ENCODE measurements at regions not wholly inside any gene's neighbourhood (a gene's known extent, or its start where the extent isn't known, plus 50 kb on each side); places are given as distances from the start of the nearest gene placed in this dataset.

DNA sequence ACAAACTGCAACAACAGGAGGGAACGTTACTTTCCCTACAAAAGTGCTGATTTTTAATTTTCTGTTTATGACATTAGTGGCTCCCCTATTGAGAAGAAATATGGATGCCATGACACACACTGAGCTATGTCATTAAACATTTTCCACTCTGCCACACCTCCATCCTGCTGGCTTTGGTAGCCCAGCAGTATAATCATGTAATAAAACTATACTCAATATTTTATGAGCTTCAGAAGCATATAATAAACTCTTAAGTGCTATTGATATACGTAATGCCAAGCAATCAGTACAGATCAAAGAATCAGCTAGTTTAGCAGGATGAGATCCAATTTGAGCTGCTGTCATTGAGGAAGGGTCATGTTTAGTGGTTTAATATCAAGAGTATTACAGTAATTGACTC is 141.3 kb upstream of the LRRC7 start:
- H3K9me3 Mint-ChIP-seq = no peaks in the 10 kb centered on the region
- no peaks in the 10 kb centered on the region for H3K36me3 Mint-ChIP-seq
- H3K27me3 Mint-ChIP-seq = no peaks in the 10 kb centered on the region
- ATAC-seq = no peak
- no peaks in the 10 kb centered on the region for H3K4me1 Mint-ChIP-seq
- H3K27ac Mint-ChIP-seq = no peak overlapping the region
- no peak overlapping the region for H3K4me3 Mint-ChIP-seq

DNA sequence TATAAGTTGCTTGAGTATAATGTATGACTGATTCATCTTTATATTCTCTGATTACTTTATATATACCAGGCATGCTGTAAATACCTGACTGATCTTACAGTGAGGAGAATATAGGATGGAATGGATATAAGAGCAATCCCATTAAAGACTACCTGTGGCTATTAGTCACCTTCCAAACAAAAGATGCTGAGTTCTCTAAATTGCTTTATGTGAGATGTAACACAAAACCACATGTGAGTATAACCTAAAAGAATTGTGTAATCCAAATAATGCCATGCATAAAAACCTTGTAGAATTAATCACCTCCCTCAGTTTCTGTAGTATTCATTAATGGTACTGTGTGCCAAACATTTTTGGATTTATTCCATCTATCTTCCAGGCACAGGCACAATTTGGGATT is 134.6 kb upstream of the LRRC7 start:
- Mint-ChIP-seq H3K27me3 (no peaks in the 10 kb centered on the region), H3K36me3 (no peaks in the 10 kb centered on the region), H3K4me3 (no peak overlapping the region), H3K4me1 (no peaks in the 10 kb centered on the region), H3K9me3 (peaks cover 3% of the 10 kb centered on the region), H3K27ac (no peak overlapping the region)
- ATAC-seq = no peak

DNA sequence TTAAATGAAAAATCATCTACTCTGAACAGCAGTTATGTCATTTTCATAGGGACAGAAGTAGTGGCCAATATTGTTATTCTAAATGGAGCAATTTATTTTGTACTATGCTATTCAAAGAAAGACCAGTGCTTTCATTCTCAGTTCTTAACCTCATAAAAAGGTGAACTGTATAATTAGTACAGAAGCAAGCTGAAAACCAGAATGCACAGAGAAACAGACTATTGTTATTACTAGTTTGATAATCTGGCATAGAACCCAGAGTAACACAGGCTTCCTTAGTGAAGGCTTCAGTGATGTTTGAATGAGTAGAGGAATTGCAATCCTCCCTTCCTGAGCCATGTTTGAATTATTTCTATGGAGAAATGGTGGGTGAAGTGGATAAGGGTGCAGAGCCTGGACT is 131.6 kb upstream of the LRRC7 start:
- Mint-ChIP-seq H3K27ac (no peak overlapping the region), H3K36me3 (no peaks in the 10 kb centered on the region), H3K4me3 (no peak overlapping the region), H3K9me3 (peaks cover 3% of the 10 kb centered on the region), H3K4me1 (no peaks in the 10 kb centered on the region), H3K27me3 (no peaks in the 10 kb centered on the region)
- ATAC-seq = no peak

DNA sequence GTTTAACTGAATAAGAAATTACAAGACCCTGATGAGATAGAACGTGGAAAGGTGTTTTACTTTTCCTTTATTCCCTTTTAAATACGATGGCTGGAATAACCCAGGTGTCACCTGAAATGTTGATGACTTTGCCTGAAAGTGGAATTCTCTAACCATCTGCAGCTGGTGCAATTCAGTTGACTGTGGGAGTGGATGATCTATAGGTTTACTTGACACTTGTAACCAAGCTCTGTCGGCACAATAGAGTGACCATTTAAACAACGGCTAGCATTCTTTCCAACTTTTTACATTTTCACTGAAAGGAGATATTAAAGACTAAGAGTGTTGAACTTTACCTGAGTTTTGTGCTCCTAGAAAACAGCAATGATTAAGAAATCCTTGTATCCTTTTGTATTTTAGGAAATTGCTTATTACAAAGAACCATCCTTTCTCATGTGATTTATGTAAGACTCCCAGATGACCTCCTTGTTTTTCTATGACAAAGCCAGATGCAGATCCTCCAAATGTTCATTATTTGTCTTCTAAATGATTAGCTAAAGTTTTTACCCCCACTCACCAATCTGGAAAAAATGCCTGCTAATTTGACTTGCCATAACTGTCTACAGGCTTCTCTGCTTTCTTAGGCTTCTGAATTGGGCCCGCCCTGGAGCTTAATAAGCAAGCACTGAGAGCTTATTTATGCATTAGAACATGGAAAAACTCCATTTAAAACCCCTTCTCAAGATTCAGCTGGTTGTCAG is 129.5 kb upstream of the LRRC7 start:
- H3K9me3 Mint-ChIP-seq = peaks cover 3% of the 10 kb centered on the region
- ATAC-seq = no peak
- no peaks in the 10 kb centered on the region for H3K27me3 Mint-ChIP-seq
- no peaks in the 10 kb centered on the region for H3K4me1 Mint-ChIP-seq
- H3K36me3 Mint-ChIP-seq = no peaks in the 10 kb centered on the region
- H3K4me3 Mint-ChIP-seq = no peak overlapping the region
- H3K27ac Mint-ChIP-seq = no peak overlapping the region

DNA sequence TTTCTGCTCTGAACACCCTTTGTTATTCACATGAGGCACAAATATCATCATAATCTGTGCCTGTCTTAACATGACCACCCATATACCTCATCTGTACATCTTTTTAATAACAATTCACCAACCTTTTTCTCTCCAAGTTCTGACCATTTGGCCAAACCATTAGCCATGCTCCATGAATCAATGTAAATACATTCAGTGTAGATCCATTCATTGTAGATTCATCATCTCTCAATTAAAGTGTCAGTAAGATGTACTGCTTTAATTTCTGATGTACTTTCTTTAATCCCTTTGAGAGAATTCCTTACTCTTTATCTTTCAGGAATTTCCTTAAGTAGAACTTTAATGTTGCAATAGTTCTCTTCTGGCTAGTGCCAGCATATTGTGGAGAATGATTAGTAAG is 126.2 kb upstream of the LRRC7 start:
- no peaks in the 10 kb centered on the region for H3K27me3 Mint-ChIP-seq

DNA sequence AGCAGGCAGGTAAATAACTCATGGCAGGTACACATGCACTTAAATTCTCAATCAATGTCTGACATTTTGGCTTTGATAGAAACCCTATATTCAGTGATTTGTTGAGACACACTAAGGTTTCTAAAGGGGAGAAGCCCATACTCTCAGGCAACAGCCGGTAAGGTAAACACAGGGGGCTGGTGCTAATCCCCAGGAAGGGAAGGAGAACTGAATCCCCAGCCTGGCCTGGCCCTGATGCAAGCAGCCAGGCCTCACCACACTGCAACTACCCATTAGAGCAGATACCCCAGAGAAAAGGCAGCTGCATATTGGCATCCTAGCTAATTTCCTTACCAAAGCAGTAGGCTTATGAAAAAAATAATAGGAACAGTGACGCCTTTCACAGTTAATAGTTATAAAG is 116.5 kb upstream of the LRRC7 start:
- peaks cover 15% of the 10 kb centered on the region for H3K9me3 Mint-ChIP-seq
- no peak for ATAC-seq
- H3K36me3 Mint-ChIP-seq = no peaks in the 10 kb centered on the region
- no peaks in the 10 kb centered on the region for H3K27me3 Mint-ChIP-seq
- H3K27ac Mint-ChIP-seq = no peak overlapping the region
- H3K4me3 Mint-ChIP-seq = no peak overlapping the region
- no peaks in the 10 kb centered on the region for H3K4me1 Mint-ChIP-seq

More for the DNA sequence above, 126.2 kb upstream of the LRRC7 start:
- ATAC-seq = no peak
- H3K4me1 Mint-ChIP-seq = no peaks in the 10 kb centered on the region
- no peak overlapping the region for H3K27ac Mint-ChIP-seq
- H3K9me3 Mint-ChIP-seq = peaks cover 3% of the 10 kb centered on the region
- no peak overlapping the region for H3K4me3 Mint-ChIP-seq
- H3K36me3 Mint-ChIP-seq = no peaks in the 10 kb centered on the region

DNA sequence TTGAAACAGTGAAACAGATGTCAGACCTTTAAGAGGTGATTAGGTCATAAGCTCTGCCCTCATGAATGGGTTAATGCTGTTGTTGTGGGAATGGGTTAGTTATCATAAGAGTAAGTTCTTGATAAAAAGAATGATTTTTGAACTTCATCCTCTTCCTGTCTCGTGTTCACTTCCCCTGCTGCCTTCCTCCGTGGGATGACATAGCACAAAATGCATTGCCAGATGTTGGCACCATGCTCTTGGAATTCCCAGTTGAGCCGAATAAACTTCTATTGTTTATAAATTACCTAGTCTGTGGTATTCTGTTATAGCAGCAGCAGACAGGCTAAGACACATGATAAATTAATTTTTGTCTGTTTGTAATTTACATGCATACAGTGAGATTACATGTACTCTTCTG is 112.0 kb upstream of the LRRC7 start:
- ATAC-seq = no peak
- Mint-ChIP-seq H3K4me1 (no peaks in the 10 kb centered on the region), H3K27me3 (no peaks in the 10 kb centered on the region), H3K27ac (no peak overlapping the region), H3K9me3 (peaks cover 11% of the 10 kb centered on the region), H3K4me3 (no peak overlapping the region), H3K36me3 (no peaks in the 10 kb centered on the region)

DNA sequence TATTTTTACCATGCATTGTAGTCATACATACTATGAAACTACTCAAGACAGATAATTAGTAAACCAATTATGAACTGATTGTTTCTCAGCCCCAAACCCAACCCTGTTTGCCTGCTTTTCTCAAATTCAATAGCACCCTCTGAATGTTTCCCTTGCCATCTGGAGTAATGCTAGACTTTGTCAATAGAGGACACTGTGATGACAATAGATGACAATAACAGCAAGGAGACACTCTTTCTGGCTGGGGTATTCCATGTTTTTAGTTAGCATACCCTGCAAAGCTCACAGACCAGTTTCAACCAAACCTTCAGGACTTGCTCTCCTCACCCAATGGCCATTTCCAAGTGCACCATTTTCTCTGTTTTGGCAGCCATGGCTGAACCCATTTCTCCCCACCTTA is 108.5 kb upstream of the LRRC7 start:
- no peaks in the 10 kb centered on the region for H3K27me3 Mint-ChIP-seq
- no peaks in the 10 kb centered on the region for H3K4me1 Mint-ChIP-seq
- peaks cover 7% of the 10 kb centered on the region for H3K9me3 Mint-ChIP-seq
- no peak for ATAC-seq
- no peak overlapping the region for H3K4me3 Mint-ChIP-seq
- no peak overlapping the region for H3K27ac Mint-ChIP-seq
- no peaks in the 10 kb centered on the region for H3K36me3 Mint-ChIP-seq

DNA sequence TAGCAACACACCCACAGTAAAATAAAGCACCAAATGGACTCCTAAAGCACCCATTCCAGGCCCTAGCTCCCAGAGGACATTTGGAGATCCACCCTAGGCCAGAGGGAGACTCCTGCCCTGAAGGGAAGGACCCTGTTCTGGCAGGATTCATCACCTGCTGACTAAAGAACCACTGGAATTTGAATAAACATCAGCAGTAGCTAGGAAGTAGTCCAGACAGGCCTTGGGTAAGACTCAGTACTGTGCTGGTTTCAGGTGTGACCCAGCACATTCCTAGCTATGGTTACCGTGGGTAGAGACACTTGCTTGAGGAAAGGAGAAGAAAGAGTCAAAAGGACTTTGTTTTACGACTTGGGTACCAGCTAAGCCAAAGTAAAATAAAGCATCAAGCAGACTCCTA is 92.7 kb upstream of the LRRC7 start:
- no peaks in the 10 kb centered on the region for H3K4me1 Mint-ChIP-seq
- H3K27ac Mint-ChIP-seq = no peak overlapping the region

DNA sequence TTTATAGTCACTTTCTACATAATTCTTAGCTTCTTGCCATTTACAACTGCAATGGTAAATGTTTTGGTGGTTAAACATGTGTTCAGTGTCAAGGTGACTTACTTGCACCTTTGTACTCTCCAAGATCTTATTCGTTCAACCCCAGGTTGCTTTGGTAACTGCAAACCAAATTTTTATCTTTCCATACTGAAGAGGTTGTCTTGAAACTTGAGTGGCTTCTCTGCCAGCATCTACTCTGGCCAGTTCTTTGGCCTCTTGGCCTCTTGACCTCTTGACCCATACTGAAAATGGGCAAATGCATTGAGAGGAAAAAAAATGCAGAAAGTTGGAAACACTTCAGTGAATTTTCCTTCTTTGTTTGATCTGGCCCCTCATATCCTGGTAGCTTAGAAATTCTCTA is 88.0 kb upstream of the LRRC7 start:
- no peak for ATAC-seq
- no peak overlapping the region for H3K27ac Mint-ChIP-seq
- H3K36me3 Mint-ChIP-seq = no peaks in the 10 kb centered on the region
- peaks cover 6% of the 10 kb centered on the region for H3K9me3 Mint-ChIP-seq
- no peaks in the 10 kb centered on the region for H3K27me3 Mint-ChIP-seq
- no peaks in the 10 kb centered on the region for H3K4me1 Mint-ChIP-seq
- no peak overlapping the region for H3K4me3 Mint-ChIP-seq

More for the DNA sequence above, 92.7 kb upstream of the LRRC7 start:
- Mint-ChIP-seq H3K27me3 (no peaks in the 10 kb centered on the region), H3K4me3 (no peak overlapping the region), H3K9me3 (peaks cover 9% of the 10 kb centered on the region), H3K36me3 (no peaks in the 10 kb centered on the region)
- no peak for ATAC-seq

DNA sequence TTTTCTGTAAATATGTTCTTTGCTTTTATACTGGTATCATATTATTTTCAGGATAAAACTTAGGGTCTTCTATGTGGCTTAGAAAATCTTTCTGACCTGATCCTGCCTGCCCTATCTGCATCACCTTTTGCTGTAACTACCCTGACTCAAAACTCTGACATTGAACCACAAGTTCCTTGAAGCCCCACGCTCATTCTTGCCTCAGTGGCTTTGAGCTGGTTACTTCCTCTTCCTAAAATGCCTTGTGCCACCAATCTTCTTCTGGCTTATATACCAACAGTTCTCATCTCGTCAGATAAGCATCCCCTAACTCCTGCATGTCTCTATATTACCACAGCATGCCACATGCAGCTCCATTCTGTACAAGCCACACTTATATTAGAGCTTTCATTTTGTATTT is 84.5 kb upstream of the LRRC7 start:
- Mint-ChIP-seq H3K4me3 (no peak overlapping the region), H3K36me3 (no peaks in the 10 kb centered on the region), H3K9me3 (peaks cover 2% of the 10 kb centered on the region), H3K27ac (no peak overlapping the region), H3K4me1 (no peaks in the 10 kb centered on the region), H3K27me3 (no peaks in the 10 kb centered on the region)
- ATAC-seq = no peak

DNA sequence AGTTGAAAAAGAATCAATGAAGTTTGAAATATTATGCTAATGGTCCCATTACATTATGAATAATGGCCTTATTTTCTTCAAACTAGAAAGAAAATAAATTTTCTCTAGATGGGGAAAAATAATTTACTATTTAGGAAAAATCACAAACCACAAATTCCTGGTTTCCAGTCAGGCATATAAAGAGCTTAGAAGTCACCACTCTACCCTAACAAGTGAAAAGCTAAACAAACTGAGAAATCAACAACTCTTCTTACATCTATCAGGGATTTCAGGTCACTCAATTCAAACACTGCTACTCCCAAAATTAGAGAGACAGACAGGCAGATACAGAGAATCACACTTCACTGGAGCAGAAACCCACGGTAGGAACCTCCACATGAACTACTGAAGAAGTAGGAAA is 82.1 kb upstream of the LRRC7 start:
- Mint-ChIP-seq H3K27me3 (no peaks in the 10 kb centered on the region), H3K36me3 (no peaks in the 10 kb centered on the region), H3K27ac (no peak overlapping the region), H3K4me1 (no peaks in the 10 kb centered on the region), H3K4me3 (no peak overlapping the region), H3K9me3 (peaks cover 12% of the 10 kb centered on the region)
- no peak for ATAC-seq

DNA sequence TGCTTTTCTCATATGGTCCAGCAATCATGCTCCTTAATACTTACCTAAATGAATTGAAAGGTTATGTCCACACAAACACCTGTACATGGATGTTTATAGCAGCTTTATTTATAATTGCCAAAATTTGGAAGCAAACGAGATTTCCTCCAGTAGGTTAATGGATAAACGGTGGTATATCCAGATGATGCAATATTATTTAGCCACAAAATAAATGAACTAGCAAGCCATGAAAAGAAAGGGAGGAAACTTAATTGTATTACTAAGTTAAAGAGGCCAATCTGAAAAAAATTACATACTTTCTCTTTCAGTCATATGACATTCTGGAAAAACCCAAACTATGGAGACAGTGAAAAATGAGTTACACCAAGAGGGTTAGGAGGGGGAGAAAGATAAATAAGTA is 76.3 kb upstream of the LRRC7 start:
- no peaks in the 10 kb centered on the region for H3K27me3 Mint-ChIP-seq
- ATAC-seq = no peak
- no peaks in the 10 kb centered on the region for H3K36me3 Mint-ChIP-seq
- H3K27ac Mint-ChIP-seq = no peak overlapping the region
- no peak overlapping the region for H3K4me3 Mint-ChIP-seq
- H3K4me1 Mint-ChIP-seq = no peaks in the 10 kb centered on the region
- H3K9me3 Mint-ChIP-seq = peaks cover 12% of the 10 kb centered on the region

DNA sequence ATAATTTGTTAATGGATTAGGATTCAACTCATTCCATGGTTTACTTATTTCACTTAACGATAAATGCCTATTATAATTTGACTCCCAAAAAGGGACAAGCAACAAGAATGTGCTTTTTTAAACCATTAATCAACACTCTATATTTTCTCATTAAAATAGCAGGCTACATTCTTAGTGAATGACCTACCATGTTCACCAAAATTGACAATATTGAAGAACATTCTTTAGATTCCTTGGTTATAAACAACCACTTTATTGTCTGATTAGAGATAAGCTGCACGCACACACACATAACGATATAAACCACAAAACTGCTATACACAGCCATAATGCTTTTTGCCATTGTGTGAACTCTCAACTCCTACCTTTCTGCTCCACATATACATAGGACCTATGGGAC is 75.4 kb upstream of the LRRC7 start:
- Mint-ChIP-seq H3K4me1 (no peaks in the 10 kb centered on the region), H3K9me3 (peaks cover 12% of the 10 kb centered on the region), H3K27ac (no peak overlapping the region), H3K27me3 (no peaks in the 10 kb centered on the region), H3K36me3 (no peaks in the 10 kb centered on the region), H3K4me3 (no peak overlapping the region)
- ATAC-seq = no peak

DNA sequence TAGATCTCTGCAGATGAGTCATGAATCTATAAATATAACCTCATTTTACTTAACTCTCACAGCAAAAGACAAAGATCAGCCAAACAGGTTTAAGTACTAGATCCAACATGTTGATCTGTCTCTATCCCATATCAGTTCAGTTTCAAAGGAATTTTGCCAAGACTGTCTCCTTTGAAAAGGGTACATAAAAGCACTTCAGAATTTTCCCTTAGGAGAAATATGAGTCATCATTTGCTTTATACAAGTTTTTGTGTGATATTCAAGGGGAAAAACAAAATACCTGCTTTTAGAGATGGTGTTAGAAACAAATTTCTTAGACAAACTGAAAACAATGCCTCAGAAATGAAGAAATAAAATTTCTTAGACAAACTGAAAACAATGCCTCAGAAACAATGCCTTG is 73.5 kb upstream of the LRRC7 start:
- Mint-ChIP-seq H3K4me3 (no peak overlapping the region), H3K27me3 (no peaks in the 10 kb centered on the region), H3K36me3 (no peaks in the 10 kb centered on the region), H3K4me1 (no peaks in the 10 kb centered on the region), H3K27ac (no peak overlapping the region), H3K9me3 (peaks cover 5% of the 10 kb centered on the region)
- no peak for ATAC-seq

DNA sequence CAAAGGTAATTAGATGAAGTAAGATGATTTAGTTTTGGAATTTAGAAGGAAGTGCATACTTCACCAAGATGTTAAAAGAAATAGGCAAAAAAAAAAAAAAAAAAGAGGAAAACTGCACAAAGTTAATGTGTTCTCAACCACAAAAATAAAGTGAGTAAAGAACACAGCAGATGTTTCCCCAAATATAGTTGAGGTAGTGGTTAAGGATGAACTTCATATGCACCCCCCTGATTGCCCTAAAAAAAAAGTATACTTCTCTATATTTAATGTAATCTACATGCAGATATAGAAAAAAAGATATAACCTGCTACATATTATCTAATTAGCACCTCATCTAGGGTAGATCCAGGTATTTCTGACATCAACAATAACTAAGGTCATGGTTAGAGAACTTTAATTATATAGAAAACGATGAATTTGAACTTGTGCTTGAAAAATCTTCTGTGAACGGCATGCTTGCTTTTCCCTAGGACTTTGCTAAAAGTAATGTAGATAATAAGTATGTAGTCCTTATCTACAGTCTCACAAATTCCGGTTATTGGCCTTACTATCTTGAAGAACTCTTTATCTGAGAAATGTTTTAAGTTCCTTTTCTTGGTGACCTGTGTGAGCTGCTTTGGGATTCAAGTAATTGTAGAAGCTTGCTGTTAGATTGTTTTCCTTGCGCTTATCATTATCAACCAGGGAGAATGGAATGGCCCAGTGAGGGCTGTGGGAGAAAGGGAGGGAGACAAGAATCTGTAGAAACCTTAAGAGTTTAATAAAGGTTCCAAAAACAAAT is 70.1 kb upstream of the LRRC7 start:
- no peak for ATAC-seq
- Mint-ChIP-seq H3K9me3 (no peaks in the 10 kb centered on the region), H3K36me3 (no peaks in the 10 kb centered on the region), H3K27me3 (no peaks in the 10 kb centered on the region), H3K27ac (no peak overlapping the region), H3K4me3 (no peak overlapping the region), H3K4me1 (no peaks in the 10 kb centered on the region)
